ENCODE measurements at regions not wholly inside any gene's neighbourhood (a gene's known extent, or its start where the extent isn't known, plus 50 kb on each side); places are given as distances from the start of the nearest gene placed in this dataset.

DNA sequence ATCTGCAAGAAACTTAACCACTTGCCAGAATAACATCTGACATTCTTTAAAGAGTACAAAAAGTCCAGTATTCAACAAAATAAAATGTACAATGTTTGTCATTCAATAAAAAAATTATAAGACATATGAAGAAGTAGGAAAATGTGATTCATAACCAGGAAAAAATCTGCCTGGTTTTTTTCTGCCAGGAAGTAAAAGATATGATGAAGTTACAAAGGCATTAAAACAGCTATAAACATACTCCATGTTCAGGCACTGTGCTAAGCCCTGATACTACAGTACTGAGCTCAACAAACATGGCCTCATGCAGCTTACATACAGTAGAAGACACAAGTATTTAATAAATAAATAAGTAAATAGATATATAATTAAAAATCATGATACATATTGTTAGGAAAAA is 178.4 kb upstream of the STT3B start:
- no peak for DNase-seq
- TF ChIP-seq, protein P1, sequence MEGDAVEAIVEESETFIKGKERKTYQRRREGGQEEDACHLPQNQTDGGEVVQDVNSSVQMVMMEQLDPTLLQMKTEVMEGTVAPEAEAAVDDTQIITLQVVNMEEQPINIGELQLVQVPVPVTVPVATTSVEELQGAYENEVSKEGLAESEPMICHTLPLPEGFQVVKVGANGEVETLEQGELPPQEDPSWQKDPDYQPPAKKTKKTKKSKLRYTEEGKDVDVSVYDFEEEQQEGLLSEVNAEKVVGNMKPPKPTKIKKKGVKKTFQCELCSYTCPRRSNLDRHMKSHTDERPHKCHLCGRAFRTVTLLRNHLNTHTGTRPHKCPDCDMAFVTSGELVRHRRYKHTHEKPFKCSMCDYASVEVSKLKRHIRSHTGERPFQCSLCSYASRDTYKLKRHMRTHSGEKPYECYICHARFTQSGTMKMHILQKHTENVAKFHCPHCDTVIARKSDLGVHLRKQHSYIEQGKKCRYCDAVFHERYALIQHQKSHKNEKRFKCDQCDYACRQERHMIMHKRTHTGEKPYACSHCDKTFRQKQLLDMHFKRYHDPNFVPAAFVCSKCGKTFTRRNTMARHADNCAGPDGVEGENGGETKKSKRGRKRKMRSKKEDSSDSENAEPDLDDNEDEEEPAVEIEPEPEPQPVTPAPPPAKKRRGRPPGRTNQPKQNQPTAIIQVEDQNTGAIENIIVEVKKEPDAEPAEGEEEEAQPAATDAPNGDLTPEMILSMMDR (conservative IDR thresholded peaks at IDR 0.05): no peak
- no peaks in the 10 kb centered on the region for H3K9me3 ChIP-seq (ENCODE audit: control insufficient read depth, low read depth, low read length)
- H4K8ac ChIP-seq (replicated peaks; ENCODE audit: insufficient read length, low read depth, low read length): no peak overlapping the region
- no peak overlapping the region for H2BK5ac ChIP-seq (ENCODE audit: insufficient read length, low read length)
- no peaks in the 10 kb centered on the region for H3K4me1 ChIP-seq (ENCODE audit: insufficient read depth, low read length)
- no peak overlapping the region for H2AK5ac ChIP-seq (ENCODE audit: insufficient read length, low read length)
- no peak overlapping the region for H3K56ac ChIP-seq (ENCODE audit: insufficient read length, low read depth, low read length)
- no peak overlapping the region for H2BK12ac ChIP-seq (ENCODE audit: insufficient read length, low read depth, low read length)
- H2BK15ac ChIP-seq (ENCODE audit: low read depth, low read length): no peak overlapping the region
- H3K23ac ChIP-seq (ENCODE audit: insufficient read length, low read depth, low read length): no peak overlapping the region
- Mint-ChIP-seq H3K4me1 (peaks cover 12 to 14% of the 10 kb centered on the region in 2 experiments), H3K36me3 (ENCODE audit: insufficient read depth in 1 of 3, low read depth in 3 of 3) (peaks cover 0 to 13% (median 6%) of the 10 kb centered on the region in 3 experiments; a peak in 5 of 7 replicates), H3K4me3 (no peak overlapping the region), H3K27ac (no peak overlapping the region), H3K27me3 (ENCODE audit: low read depth) (no peaks in the 10 kb centered on the region), H3K9me3 (peaks cover 4 to 5% of the 10 kb centered on the region in 2 experiments; a peak in 3 of 5 replicates)
- H4K5ac ChIP-seq (ENCODE audit: insufficient read length, low read depth, low read length): no peak overlapping the region
- H3K23me2 ChIP-seq (ENCODE audit: insufficient read length, low read depth, low read length, poor library complexity, severe bottlenecking): no peaks in the 10 kb centered on the region
- no peaks in the 10 kb centered on the region for H3K27me3 ChIP-seq (ENCODE audit: insufficient read depth, low read length)
- no peaks in the 10 kb centered on the region for H4K20me1 ChIP-seq (ENCODE audit: control insufficient read depth, insufficient read depth, insufficient read length)
- H3K79me2 ChIP-seq (ENCODE audit: insufficient read depth, low read length): no peaks in the 10 kb centered on the region
- H3K79me1 ChIP-seq (ENCODE audit: insufficient read depth, low read depth, low read length, poor library complexity, severe bottlenecking): no peaks in the 10 kb centered on the region
- no peak overlapping the region for H3K4ac ChIP-seq (ENCODE audit: low read depth, low read length)
- H3T11ph ChIP-seq (ENCODE audit: low read length): no peak overlapping the region
- no peak overlapping the region for H2BK120ac ChIP-seq (ENCODE audit: low read depth, low read length, poor library complexity, severe bottlenecking)
- H4K91ac ChIP-seq (ENCODE audit: insufficient read length, low read depth, low read length): no peak overlapping the region
- H3K9ac ChIP-seq (ENCODE audit: extremely low read depth, insufficient read length, low read length): no peak overlapping the region
- no peak overlapping the region for H3K27ac ChIP-seq (ENCODE audit: insufficient read length, low read depth, low read length)
- no peak overlapping the region for H3K4me2 ChIP-seq (ENCODE audit: insufficient read depth, insufficient read length, low read length)
- H2AFZ ChIP-seq (ENCODE audit: low read length): no peak overlapping the region
- H2BK20ac ChIP-seq (ENCODE audit: low read depth, low read length, poor library complexity, severe bottlenecking): no peak overlapping the region
- no peak overlapping the region for H3K18ac ChIP-seq (ENCODE audit: insufficient read length, low read depth, low read length)
- H3K14ac ChIP-seq (ENCODE audit: insufficient read depth, low read length): no peak overlapping the region
